GM12891 (cell line): ENCODE measurements at regions not wholly inside any gene's neighbourhood (a gene's known extent, or its start where the extent isn't known, plus 50 kb on each side); places are given as distances from the start of the nearest gene placed in this dataset.
"Not testable (repeated sequence)": the region's sequence is repeated elsewhere in the genome, so short reads cannot be mapped to it uniquely, and the experiment has no call there.

Experiments
- PAX5 ChIP-seq: IDR thresholded peaks from 2 replicates; pipeline ENCODE4 v1.6.1; 2011; ENCODE audit warnings: low read length, moderate library complexity, mild to moderate bottlenecking; ENCODE audit not compliant: insufficient read depth, severe bottlenecking
- POLR2A ChIP-seq: IDR thresholded peaks from 2 replicates; pipeline ENCODE4 v1.6.1; 2011; ENCODE audit warnings: low read depth, low read length, control low read depth
- POLR2AphosphoS5 ChIP-seq: IDR thresholded peaks from 2 replicates; pipeline ENCODE4 v1.6.1; 2011; ENCODE audit warnings: low read depth, low read length, control low read depth
- POU2F2 ChIP-seq: IDR thresholded peaks from 2 replicates; pipeline ENCODE4 v1.6.1; 2011; ENCODE audit warnings: low read depth, mild to moderate bottlenecking, control low read depth, low read length, moderate library complexity
- SPI1 ChIP-seq: IDR thresholded peaks from 2 replicates; pipeline ENCODE4 v1.6.1; 2011; ENCODE audit warnings: low read depth, low read length, control low read depth
- TAF1 ChIP-seq: IDR thresholded peaks from 2 replicates; pipeline ENCODE4 v1.6.1; 2011; ENCODE audit warnings: low read depth, low read length, control low read depth

DNA sequence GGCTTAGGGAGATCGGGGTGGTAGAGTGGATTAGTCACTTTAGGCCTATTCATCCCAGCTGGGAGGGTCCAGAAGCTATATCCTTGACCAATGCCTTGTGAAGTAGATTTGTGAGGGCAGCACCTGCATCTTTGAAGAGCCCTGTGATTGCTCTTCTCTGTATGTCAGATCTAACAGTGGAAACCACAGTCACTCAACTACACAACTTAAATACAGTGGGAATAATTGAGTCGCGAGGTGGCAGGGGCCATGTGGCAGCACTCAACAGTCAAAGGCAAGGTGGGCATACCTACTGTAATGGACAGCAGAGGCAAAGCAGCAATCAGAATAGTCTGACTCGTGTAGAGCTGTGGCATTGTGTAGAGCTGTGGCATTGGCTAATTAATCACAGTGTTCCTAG lies 202.1 kb upstream of the KIF2A start:
- TF ChIP-seq TAF1, POLR2A, POLR2AphosphoS5, PAX5, POU2F2, SPI1: not testable (repeated sequence)
